ENCODE measurements at regions not wholly inside any gene's neighbourhood (a gene's known extent, or its start where the extent isn't known, plus 50 kb on each side); places are given as distances from the start of the nearest gene placed in this dataset.

DNA sequence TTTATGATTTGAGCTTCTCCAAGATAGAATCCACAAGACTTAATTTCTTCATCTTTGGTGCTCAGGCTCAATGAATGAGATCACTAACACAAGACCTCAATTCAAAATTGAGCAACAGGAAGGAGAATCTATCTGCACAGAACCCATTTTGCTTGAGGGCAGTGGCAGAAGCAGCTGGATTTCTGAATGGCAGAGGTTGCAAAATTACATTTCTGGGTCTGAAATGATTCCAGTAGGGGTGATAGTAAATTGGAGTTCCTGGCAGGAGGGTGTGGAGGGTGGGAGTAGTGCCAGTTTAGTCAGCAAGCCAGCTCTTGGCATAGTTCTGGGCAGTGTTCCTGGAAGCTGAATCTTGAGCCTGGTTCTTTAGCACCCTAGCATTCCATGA is 281.1 kb downstream of the SLC7A11 start:
- no peak for DNase-seq
- Histone ChIP-seq H3K27ac (no peak overlapping the region), H3K36me3 (no peaks in the 10 kb centered on the region), H3K9me3 (no peaks in the 10 kb centered on the region), H3K4me3 (no peak overlapping the region), H3K27me3 (no peaks in the 10 kb centered on the region), H3K4me1 (no peaks in the 10 kb centered on the region)
- TF ChIP-seq, protein P1, sequence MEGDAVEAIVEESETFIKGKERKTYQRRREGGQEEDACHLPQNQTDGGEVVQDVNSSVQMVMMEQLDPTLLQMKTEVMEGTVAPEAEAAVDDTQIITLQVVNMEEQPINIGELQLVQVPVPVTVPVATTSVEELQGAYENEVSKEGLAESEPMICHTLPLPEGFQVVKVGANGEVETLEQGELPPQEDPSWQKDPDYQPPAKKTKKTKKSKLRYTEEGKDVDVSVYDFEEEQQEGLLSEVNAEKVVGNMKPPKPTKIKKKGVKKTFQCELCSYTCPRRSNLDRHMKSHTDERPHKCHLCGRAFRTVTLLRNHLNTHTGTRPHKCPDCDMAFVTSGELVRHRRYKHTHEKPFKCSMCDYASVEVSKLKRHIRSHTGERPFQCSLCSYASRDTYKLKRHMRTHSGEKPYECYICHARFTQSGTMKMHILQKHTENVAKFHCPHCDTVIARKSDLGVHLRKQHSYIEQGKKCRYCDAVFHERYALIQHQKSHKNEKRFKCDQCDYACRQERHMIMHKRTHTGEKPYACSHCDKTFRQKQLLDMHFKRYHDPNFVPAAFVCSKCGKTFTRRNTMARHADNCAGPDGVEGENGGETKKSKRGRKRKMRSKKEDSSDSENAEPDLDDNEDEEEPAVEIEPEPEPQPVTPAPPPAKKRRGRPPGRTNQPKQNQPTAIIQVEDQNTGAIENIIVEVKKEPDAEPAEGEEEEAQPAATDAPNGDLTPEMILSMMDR (IDR thresholded peaks at IDR 0.05): no peak
- no peak for TF ChIP-seq POLR2A (IDR thresholded peaks at IDR 0.05)

DNA sequence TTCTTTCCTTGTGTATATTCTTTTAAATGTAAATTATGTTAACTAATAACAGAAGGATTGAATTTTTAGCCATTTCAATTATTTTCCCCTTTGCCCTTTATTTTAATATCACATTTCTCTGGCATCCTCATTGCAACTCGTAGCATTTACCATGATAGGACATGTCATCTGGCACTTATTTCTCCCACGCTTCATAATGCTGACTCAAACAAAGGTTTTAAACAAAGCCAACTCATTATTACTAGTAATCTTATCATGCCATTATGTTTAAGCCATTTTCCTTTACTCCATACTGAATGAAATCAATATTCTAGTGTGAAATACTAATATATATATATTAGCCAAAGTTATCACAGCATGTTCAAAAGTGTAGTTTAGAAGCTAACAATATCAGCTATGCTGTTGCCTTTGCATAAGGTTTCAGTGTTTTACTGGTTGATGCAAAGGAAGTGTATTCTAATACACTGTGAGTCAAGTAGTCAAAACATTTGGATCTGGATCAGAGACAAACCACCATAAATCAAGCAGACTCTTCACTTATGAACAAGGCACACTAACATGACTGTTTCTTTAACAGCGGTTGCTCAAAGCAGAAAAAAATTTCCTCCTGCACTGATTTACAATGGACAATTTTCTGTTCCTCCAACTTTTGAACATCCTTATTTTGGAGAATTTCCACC is 281.6 kb downstream of the SLC7A11 start:
- no peak for DNase-seq
- H3K9me3 ChIP-seq: no peaks in the 10 kb centered on the region
- H3K4me1 ChIP-seq: no peaks in the 10 kb centered on the region
- no peak overlapping the region for H3K4me3 ChIP-seq
- no peak overlapping the region for H3K27ac ChIP-seq
- no peaks in the 10 kb centered on the region for H3K27me3 ChIP-seq
- no peak for TF ChIP-seq POLR2A (IDR thresholded peaks at IDR 0.05)
- TF ChIP-seq, protein P1 (IDR thresholded peaks at IDR 0.05): no peak
- H3K36me3 ChIP-seq: no peaks in the 10 kb centered on the region

DNA sequence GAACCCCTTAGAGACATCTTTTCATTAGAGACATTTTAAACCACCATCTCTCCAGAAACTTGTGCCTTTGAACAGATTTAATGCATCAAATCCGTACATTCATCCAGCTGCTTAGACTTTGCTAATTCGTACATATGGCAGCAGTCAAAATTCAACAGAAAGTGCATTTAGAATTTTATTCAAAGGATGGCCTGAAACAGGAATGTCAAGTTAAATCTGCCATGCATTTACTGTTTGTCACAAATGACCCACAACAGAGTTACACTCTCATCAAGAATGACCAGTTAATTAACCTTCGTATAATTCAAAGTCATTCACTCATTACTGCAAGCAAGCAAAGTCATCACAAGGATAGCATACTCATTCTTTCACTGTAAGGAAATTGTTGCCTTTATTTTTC is 284.3 kb downstream of the SLC7A11 start:
- no peak overlapping the region for H3K27ac ChIP-seq
- no peak for DNase-seq
- H3K4me1 ChIP-seq: no peaks in the 10 kb centered on the region
- H3K4me3 ChIP-seq: no peak overlapping the region
- no peaks in the 10 kb centered on the region for H3K9me3 ChIP-seq
- no peak for TF ChIP-seq POLR2A (IDR thresholded peaks at IDR 0.05)
- TF ChIP-seq, protein P1 (IDR thresholded peaks at IDR 0.05): no peak
- H3K27me3 ChIP-seq: no peaks in the 10 kb centered on the region
- no peaks in the 10 kb centered on the region for H3K36me3 ChIP-seq

DNA sequence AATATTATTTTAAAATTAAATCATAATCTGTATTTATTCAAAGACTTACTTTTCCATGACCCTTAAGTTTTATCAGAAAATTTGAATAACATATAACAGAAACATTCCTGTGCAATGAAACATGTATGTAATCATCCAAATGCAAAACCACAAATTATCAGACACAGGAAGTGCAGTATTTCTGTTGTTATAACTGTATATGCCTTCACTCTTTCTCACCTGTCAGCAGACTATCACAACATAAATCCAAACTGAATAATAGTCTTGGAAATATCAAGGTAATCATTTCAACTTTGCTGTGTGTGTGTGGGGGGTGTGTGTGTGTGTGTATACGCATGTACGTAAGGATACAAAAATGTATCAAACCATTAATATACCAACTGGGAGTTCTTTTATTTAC is 285.9 kb downstream of the SLC7A11 start:
- no peaks in the 10 kb centered on the region for H3K27me3 ChIP-seq
- no peaks in the 10 kb centered on the region for H3K4me1 ChIP-seq
- H3K9me3 ChIP-seq: no peaks in the 10 kb centered on the region
- no peak for TF ChIP-seq POLR2A (IDR thresholded peaks at IDR 0.05)
- TF ChIP-seq, protein P1 (IDR thresholded peaks at IDR 0.05): no peak
- no peak for DNase-seq
- no peak overlapping the region for H3K27ac ChIP-seq
- no peaks in the 10 kb centered on the region for H3K36me3 ChIP-seq
- H3K4me3 ChIP-seq: no peak overlapping the region

DNA sequence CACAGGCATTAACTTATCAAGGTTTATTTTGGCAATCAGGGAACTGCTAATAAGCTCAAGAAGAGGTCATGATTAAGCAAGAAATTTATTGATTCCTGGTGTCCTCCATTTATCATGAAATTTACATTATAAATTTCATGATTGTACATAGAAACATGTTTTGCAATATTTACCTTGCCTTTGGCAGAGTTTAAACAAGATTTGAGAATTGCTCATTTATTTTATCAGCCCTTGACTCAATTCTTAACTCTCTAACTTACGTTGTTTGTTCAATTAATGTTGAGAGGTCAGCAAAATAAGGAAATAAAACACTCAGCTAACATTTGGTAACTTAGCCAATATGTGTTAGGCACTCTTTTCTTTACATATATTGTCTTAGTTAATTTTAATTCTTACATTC is 286.6 kb downstream of the SLC7A11 start:
- Histone ChIP-seq H3K4me1 (no peaks in the 10 kb centered on the region), H3K27me3 (no peaks in the 10 kb centered on the region), H3K36me3 (no peaks in the 10 kb centered on the region), H3K27ac (no peak overlapping the region), H3K4me3 (no peak overlapping the region), H3K9me3 (no peaks in the 10 kb centered on the region)
- TF ChIP-seq, protein P1 (IDR thresholded peaks at IDR 0.05): no peak
- no peak for TF ChIP-seq POLR2A (IDR thresholded peaks at IDR 0.05)
- DNase-seq: no peak

DNA sequence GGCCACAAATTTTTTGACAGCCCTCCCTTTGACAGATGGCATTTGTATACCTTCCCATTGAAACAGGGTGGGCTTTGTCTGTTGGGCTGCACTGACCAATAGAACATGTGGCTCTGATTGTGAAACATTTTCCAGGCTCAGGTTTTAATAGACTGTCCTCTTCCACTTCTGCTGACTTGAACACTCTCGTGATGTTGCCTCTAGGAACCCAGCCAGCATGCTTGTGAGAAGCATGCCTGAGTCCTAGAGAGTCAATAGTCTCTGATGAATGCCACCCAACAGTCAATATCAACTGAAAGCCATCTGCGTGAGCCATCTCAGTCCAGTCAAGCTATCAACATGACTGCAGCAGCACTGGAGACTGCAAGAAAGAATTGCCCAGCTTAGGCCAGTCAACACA is 290.0 kb downstream of the SLC7A11 start:
- Histone ChIP-seq H3K36me3 (no peaks in the 10 kb centered on the region), H3K4me3 (no peak overlapping the region), H3K27me3 (no peaks in the 10 kb centered on the region), H3K27ac (no peak overlapping the region), H3K4me1 (no peaks in the 10 kb centered on the region), H3K9me3 (no peaks in the 10 kb centered on the region)
- DNase-seq: no peak
- no peak for TF ChIP-seq POLR2A (IDR thresholded peaks at IDR 0.05)
- TF ChIP-seq, protein P1 (IDR thresholded peaks at IDR 0.05): no peak
